A549 (cell line): ENCODE measurements at regions not wholly inside any gene's neighbourhood (a gene's known extent, or its start where the extent isn't known, plus 50 kb on each side); places are given as distances from the start of the nearest gene placed in this dataset.

Experiments used
- CEBPB ChIP-seq, 2 experiments: fragments of >200 bp in 1 of 2; sonication (Bioruptor Twin) in 1 of 2; formaldehyde crosslinking in 1 of 2; IDR thresholded peaks; 2 replicates each; pipeline ENCODE4 v1.6.1; 2012 to 2016
- EHMT2 ChIP-seq: fragments of 200-600 bp; sonication (generic); IDR thresholded peaks from 2 replicates; pipeline ENCODE4 v1.6.1; 2016; ENCODE audit warnings: antibody characterized with exemption, low read depth, mild to moderate bottlenecking, moderate library complexity
- ESRRA ChIP-seq: fragments of 150-350 bp; IDR thresholded peaks from 2 replicates; pipeline ENCODE4 v1.6.1; 2014; ENCODE audit warnings: mild to moderate bottlenecking, low read length, borderline replicate concordance
- HMGXB4 ChIP-seq: fragments of 250-450 bp; sonication (Bioruptor Pico); IDR thresholded peaks from 2 replicates; pipeline ENCODE4 v1.5.0; 2021; ENCODE audit warnings: mild to moderate bottlenecking, moderate library complexity, borderline replicate concordance
- JUNB ChIP-seq: fragments of >200 bp; sonication (Bioruptor Twin); formaldehyde crosslinking; IDR thresholded peaks from 2 replicates; pipeline ENCODE4 v1.6.1; 2016
- PHF8 ChIP-seq: fragments of 200-600 bp; sonication (generic); IDR thresholded peaks from 2 replicates; pipeline ENCODE4 v1.6.1; 2016; ENCODE audit warnings: low read depth, mild to moderate bottlenecking, antibody characterized with exemption, moderate library complexity, borderline replicate concordance
- POLR2AphosphoS2 ChIP-seq: conservative IDR thresholded peaks from 2 replicates; pipeline ENCODE4 v1.6.1; 2012; ENCODE audit warnings: low read length, improper control_type of control experiment, inconsistent platforms
- TF ChIP-seq, protein P1 (sequence below): fragments of >200 bp; sonication (Bioruptor Twin); formaldehyde crosslinking; IDR thresholded peaks from 3 replicates; pipeline ENCODE4 v1.5.1; 2016

- TF ChIP-seq, protein P1, sequence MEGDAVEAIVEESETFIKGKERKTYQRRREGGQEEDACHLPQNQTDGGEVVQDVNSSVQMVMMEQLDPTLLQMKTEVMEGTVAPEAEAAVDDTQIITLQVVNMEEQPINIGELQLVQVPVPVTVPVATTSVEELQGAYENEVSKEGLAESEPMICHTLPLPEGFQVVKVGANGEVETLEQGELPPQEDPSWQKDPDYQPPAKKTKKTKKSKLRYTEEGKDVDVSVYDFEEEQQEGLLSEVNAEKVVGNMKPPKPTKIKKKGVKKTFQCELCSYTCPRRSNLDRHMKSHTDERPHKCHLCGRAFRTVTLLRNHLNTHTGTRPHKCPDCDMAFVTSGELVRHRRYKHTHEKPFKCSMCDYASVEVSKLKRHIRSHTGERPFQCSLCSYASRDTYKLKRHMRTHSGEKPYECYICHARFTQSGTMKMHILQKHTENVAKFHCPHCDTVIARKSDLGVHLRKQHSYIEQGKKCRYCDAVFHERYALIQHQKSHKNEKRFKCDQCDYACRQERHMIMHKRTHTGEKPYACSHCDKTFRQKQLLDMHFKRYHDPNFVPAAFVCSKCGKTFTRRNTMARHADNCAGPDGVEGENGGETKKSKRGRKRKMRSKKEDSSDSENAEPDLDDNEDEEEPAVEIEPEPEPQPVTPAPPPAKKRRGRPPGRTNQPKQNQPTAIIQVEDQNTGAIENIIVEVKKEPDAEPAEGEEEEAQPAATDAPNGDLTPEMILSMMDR, result no peak
- TF ChIP-seq CEBPB (IDR thresholded peaks at IDR 0.05), result no peak
- no peak for TF ChIP-seq POLR2AphosphoS2
- TF ChIP-seq HMGXB4 (CRISPR knock-in tag), result no peak
- no peak for TF ChIP-seq JUNB
- TF ChIP-seq PHF8, result no peak
- no peak for TF ChIP-seq EHMT2
- TF ChIP-seq ESRRA, result no peak
Observed at GRCh38 chr2:33706410-33706809, 107.3 kb upstream of the FAM98A start.
